H1 (cell line): ENCODE measurements at regions not wholly inside any gene's neighbourhood (a gene's known extent, or its start where the extent isn't known, plus 50 kb on each side); places are given as distances from the start of the nearest gene placed in this dataset.

Experiments used
- BACH1 ChIP-seq: IDR thresholded peaks from 2 replicates; pipeline ENCODE4 v1.6.1; 2012; ENCODE audit warnings: low read length, improper control_type of control experiment
- CHD1 ChIP-seq: IDR thresholded peaks from 2 replicates; pipeline ENCODE4 v1.6.1; 2012; ENCODE audit warnings: low read depth, low read length, improper control_type of control experiment
- CHD7 ChIP-seq: fragments of 300-600 bp; sonication (generic); IDR thresholded peaks from 2 replicates; pipeline ENCODE4 v1.7.1; 2012; ENCODE audit warnings: low read length, moderate library complexity, mild to moderate bottlenecking, inconsistent platforms; ENCODE audit not compliant: insufficient replicate concordance
- EZH2 ChIP-seq: fragments of 200-600 bp; sonication (generic); IDR thresholded peaks from 2 replicates; pipeline ENCODE4 v1.7.1; 2012; ENCODE audit warnings: low read depth, mild to moderate bottlenecking, moderate library complexity, low read length, inconsistent platforms; ENCODE audit not compliant: severe bottlenecking
- MAFK ChIP-seq: IDR thresholded peaks from 2 replicates; pipeline ENCODE4 v1.6.1; 2012; ENCODE audit warnings: low read depth, mild to moderate bottlenecking, improper control_type of control experiment, low read length
- POU5F1 ChIP-seq: IDR thresholded peaks from 2 replicates; pipeline ENCODE4 v1.6.1; 2011; ENCODE audit warnings: low read depth, mild to moderate bottlenecking, low read length, moderate library complexity
- RAD21 ChIP-seq, 2 experiments: IDR thresholded peaks in 1 of 2; conservative IDR thresholded peaks in 1 of 2; 2 replicates each; pipeline ENCODE4 v1.6.1; 2011; ENCODE audit warnings: low read depth in 2 of 2, low read length in 2 of 2, improper control_type of control experiment in 1 of 2, inconsistent platforms in 1 of 2, mild to moderate bottlenecking in 1 of 2, moderate library complexity in 1 of 2
- RXRA ChIP-seq: IDR thresholded peaks from 2 replicates; pipeline ENCODE4 v1.6.1; 2011; ENCODE audit warnings: low read depth, mild to moderate bottlenecking, low read length, moderate library complexity; ENCODE audit not compliant: insufficient read depth
- SAP30 ChIP-seq: fragments of 300-600 bp; sonication (generic); IDR thresholded peaks from 2 replicates; pipeline ENCODE4 v1.7.1; 2012; ENCODE audit warnings: low read length, moderate library complexity, mild to moderate bottlenecking, inconsistent platforms; ENCODE audit not compliant: insufficient read depth, insufficient replicate concordance
- SIRT6 ChIP-seq: IDR thresholded peaks from one replicate; pipeline ENCODE4 v1.7.1; 2012; ENCODE audit warnings: low read length, inconsistent platforms
- SIX5 ChIP-seq: IDR thresholded peaks from 2 replicates; pipeline ENCODE4 v1.6.1; 2011; ENCODE audit warnings: mild to moderate bottlenecking, low read depth, low read length
- SP4 ChIP-seq: IDR thresholded peaks from 2 replicates; pipeline ENCODE4 v1.6.1; 2012; ENCODE audit warnings: low read length, inconsistent platforms
- TCF12 ChIP-seq: IDR thresholded peaks from 2 replicates; pipeline ENCODE4 v1.6.1; 2011; ENCODE audit warnings: low read depth, mild to moderate bottlenecking, low read length

GRCh38 chr6:155894758-155895157 is 439.1 kb upstream of the NOX3 start (continued):
- TF ChIP-seq CHD7 (peak; percentile 81), SIX5 (no peak), POU5F1 (0 out of 2 replicates have a peak, but pooled peaks have one; percentile 33), RXRA (no peak), RAD21 (IDR thresholded peaks at IDR 0.05 in 1 of 2, conservative IDR thresholded peaks at IDR 0.05 in 1 of 2; ENCODE audit: low read depth in 2 of 2, low read length in 2 of 2) (peak in 1 of 2 experiments; percentile 0; a peak in 1 of 4 replicates), SAP30 (no peak), BACH1 (no peak), SP4 (no peak), SIRT6 (no peak), MAFK (no peak), CHD1 (no peak), TCF12 (0 out of 2 replicates have a peak, but pooled peaks have one; percentile 46), EZH2 (no peak)
